Stimulated activated CD8-positive, alpha-beta memory T cell treated with anti-CD3 and anti-CD28 coated beads, Interleukin-15, amount 100 ng/mL, for 24 hours (primary cell): ENCODE measurements at regions not wholly inside any gene's neighbourhood (a gene's known extent, or its start where the extent isn't known, plus 50 kb on each side); places are given as distances from the start of the nearest gene placed in this dataset.

Source experiments
- DNase-seq: peaks from one replicate; pipeline ENCODE4 v3.0.0-alpha.2; 2020; ENCODE audit warnings: low read depth

- DNase-seq = no peak
These were observed 426.4 kb downstream of the CTTN start for GRCh38 chr11:70824605-70825245.

DNA sequence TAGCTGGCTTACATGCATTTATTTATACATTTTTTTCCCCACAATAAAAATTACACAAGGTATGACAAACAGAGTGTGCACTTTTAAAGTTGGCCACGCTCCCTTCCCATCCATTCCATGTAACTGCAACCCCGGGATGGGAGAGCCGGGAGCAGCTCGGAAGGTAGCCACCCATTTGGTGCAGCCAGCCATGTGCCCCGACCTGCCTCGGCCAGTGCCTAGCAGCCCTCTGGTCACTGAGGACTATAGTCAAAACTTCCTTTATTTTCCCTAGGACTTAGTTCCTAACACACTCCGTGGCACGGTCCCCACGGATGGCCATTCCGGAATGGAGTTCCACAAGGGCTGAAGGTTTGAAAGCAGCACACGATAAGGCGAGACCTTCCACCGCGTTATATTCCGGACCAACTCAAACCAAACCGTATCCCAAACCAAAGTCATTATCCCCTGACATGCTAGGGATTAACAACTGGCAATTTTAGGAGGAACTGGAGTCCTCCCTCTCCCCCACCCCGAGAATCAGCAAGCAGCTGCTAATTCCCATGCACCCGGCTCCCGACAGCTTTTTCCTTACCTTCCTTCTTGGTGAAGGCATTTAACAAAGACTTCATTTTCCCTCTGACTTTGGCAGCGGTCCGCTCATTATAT, 426.4 kb downstream of the SHANK2 start:
- DNase-seq = no peak

DNA sequence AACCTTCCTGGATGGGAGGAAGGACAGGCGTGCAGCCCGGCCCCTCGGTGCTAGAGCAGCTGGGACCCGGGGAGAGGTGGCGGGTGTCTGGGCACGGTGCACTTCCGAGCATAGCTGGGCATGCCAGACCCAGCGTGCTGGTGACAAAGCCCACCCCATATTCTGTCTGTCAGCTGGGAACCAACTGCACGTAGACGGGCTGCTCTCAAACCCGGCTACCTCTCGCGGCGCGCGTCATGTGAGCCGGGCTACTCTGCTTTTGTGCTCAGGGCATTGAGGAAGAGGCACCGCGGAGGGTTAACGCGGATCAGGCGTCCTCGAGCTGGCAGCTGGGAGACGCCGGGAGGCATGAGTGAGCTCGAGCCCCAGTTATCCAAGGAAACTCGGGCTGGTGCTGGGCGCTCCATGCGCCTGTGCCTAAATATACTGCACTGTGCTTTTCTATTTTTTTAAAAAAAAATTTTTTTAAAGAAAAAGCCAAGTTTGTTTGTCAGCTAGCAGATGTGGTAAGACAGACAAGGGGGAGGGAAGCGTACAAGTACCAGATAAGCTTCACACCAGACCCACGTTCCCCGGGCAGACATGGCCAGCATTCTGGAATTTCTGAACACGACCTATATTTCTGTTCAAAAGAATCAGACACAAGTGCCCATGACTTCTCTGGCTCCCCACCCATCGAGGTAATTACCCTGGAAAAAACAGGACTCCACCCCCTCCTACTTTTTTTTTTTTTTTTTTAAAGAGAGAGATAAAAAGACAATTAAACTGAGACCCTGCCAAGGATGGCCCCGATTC, 425.6 kb downstream of the SHANK2 start:
- DNase-seq = no peak

GRCh38 chr11:70828593-70829082, 423.7 kb downstream of the SHANK2 start:
- no peak for DNase-seq

DNA sequence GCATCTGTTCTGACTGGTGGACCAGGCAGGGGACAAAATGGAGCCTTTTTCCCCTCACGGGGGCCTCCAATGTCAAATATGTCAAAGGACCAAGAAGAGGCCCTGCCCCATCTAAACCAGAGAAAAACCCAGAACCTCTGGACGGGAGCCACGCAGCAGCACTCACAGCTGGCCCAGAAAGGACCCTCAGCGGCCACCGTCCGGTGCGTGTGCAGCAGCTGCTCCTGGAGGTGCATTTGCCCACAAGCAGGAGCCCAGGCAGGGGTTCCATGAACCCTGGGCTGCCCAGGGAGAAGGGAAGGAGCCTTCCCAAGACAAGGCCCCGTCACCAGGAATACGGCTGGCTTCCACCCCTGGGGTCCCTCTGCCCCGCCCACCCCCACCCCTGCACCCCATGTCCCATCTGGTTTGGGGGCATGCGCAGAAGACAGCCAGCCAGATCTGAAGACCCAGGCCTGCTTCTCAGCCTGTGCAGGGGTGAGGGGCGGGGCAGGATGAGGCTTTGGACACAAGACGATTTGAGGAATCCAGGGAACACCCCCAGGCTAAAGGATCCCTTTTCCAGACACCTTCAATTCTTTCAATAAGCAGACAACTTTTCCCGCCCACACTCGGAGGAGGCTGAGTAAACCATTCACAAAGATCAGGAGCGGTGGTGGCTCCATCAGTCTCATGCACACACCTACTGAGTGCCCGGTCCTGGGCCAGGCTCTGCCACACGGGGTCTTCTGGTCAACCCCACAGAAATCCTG, 423.1 kb downstream of the SHANK2 start:
- no peak for DNase-seq

GRCh38 chr11:70829886-70830272, 422.5 kb downstream of the SHANK2 start:
- no peak for DNase-seq

- no peak for DNase-seq
These were observed 419.4 kb downstream of the SHANK2 start for GRCh38 chr11:70833011-70833410.

DNA sequence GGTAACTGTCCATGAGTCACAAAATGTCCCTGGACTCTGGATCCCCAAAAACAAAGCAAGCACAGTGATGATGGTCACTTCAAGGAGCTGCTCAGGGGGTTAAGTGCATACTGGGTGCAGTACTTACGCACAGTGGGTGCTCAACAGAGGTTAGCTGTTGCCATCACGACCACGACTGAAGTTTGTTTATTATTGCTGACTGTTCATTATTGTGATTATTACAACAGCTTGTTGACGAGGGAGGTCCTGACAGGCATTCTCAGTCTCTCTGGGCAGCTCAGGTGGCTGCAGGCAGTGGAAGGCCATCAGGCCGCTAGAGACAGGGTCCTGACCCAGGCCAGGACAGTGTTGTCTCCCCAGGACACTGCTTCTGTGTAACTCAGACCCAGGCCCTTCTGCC, 418.8 kb downstream of the SHANK2 start:
- no peak for DNase-seq

GRCh38 chr11:70834277-70834940, 418.0 kb downstream of the SHANK2 start:
- no peak for DNase-seq

GRCh38 chr11:70834984-70835560, 417.3 kb downstream of the SHANK2 start:
- no peak for DNase-seq

GRCh38 chr11:70836071-70836470, 416.3 kb downstream of the SHANK2 start:
- no peak for DNase-seq

DNA sequence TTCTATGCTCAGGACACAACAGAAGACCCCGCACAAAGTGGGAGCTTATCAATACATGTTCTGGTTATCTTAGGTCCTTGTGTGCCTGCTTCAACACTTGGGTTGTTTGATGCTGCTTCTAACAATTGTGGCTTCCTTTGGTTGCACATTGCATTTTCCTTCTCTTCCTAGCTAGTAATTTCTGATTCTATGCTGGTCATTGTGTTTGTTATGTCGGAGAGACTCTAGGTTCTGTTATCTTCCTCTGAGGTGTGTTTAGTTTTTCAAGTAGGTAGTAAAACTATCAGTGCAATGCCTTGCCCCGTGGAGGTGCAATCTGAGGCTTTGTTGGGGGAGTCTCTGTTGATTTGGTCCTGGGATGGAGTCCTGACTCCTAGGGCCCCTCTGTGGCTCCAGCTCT, 414.2 kb downstream of the SHANK2 start:
- DNase-seq = no peak

DNA sequence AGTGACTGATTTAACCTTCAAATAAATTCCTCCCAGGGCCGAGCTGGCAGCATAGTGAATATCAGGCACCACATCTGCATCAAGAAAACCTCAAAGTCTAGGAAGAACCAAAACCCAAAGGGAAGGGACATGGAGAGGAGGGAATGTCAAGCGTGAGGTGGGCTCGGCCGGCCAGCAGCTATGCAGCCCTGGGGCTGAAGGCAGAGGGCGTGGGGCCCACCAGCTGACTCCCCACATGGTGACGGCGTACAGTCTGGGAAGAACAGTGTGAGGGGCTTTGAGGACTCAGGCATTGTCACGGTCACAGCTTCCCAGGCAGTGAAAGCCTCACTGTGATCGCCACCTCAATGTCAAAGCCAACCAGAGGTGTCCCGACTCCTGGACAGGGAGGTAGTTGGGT, 412.5 kb downstream of the SHANK2 start:
- DNase-seq = no peak

DNA sequence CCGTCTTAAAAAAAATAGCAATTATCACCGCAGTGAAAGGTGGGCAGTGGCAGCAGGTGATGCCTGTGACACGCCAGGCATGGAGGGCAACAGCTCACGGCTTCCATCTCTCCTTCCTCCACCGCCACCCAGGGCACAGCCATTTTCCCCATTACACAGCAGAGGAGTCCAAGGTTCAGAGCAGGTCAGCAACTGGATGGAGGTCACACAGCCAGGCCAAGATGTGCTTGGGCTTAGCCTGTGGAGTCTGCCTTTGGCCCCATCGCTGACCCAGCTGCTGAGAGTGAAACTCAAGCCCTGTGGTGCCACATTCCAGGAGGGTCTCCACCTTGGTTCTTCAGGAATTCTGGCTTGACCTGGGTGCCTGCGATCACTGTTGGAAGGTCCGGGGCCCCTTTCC, 411.1 kb downstream of the SHANK2 start:
- no peak for DNase-seq

DNA sequence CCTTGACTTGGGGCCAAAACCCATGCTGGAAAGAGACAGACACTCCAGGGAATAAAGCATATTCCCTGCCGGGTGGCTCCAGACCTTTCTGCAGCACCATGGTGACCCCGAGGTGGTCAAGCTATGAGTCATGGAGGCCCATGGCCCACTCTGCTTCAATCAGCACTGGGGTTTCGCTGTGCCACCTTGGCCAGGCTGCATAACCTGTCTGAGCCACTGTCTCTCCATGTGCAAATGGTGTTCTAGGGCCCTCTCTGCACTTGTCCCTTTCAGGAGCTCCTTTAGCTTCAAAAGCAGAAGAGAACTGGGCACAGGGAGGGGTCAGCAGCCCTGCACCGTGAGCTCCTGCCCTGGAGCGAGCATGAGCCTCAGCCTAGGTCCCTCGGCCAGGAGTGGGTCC, 410.1 kb downstream of the SHANK2 start:
- DNase-seq = no peak

DNA sequence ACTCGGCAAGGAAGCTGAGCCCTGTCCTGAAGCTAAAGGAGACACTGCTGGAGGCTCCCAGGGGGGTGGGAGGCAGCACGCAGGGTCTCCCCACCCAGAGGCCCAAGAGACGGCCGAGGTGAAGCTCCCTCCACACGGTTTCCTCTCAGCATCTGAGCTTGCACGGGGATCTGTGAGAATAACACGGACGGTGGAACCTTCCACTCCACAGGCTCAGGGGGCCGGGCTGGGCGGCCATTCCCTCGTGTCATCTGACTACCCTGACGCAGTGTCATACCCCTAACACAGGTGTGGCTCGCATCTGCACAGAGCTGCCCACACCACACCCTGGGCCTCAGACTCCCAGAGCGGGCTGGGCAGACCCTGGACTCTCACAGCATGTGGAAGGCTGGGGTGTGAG, 409.7 kb downstream of the SHANK2 start:
- DNase-seq = no peak

DNA sequence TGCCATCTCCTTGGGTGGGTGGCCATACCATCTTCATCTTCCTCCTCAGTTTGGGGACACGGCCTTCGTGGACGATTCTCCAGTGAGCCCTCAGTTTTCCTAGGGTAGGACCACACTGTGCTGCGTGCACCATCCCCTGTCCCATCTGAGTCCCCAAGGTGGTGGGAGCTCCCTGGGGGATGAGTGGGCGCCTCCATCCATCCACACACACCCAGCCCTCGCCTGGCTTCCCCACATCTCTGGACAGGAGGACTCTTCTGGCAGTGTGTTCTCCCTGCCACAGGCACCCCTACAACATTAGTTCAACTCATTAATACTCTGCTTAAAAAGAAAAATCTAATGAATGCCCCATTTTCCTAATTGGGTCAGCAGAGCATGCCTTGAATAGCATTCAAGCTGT, 408.5 kb downstream of the SHANK2 start:
- DNase-seq = no peak

- no peak for DNase-seq
These were observed 408.0 kb downstream of the SHANK2 start for GRCh38 chr11:70844387-70844786.

DNA sequence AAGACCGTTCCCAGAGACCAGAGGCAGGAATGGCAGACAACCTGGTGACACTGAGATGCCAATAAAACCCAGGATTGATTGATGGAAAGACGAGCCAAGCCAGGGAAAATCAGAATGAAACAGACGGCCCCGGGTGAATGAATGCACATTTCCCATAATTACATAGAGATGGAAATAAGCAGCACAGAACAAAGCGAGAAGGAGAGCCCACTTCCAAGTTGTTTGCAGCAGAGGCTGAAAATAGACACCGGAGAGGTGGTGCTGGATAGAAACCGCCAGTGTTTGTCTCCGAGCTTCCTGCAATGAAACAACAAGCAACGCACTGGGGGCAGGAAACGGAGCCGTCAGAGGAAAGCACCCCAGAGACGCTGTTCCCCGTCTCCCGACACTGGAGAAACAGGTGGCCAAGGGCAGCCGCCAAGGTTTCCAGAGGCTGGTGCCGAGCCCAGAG, 406.8 kb downstream of the SHANK2 start:
- no peak for DNase-seq

GRCh38 chr11:70846781-70847655, 405.4 kb downstream of the SHANK2 start:
- no peak for DNase-seq
